Astrocyte (in vitro differentiated cells and primary cell): ENCODE measurements at regions not wholly inside any gene's neighbourhood (a gene's known extent, or its start where the extent isn't known, plus 50 kb on each side); places are given as distances from the start of the nearest gene placed in this dataset.

Experiments used
- EZH2 ChIP-seq: IDR thresholded peaks from 2 replicates; pipeline ENCODE4 v1.6.1; 2012; ENCODE audit warnings: mild to moderate bottlenecking, low read length, inconsistent platforms; ENCODE audit not compliant: insufficient read depth
- TF ChIP-seq, protein P1 (sequence below): IDR thresholded peaks from 2 replicates; pipeline ENCODE4 v1.5.1; 2011; ENCODE audit warnings: low read depth, mild to moderate bottlenecking, inconsistent platforms, low read length, moderate library complexity; ENCODE audit not compliant: insufficient read depth

DNA sequence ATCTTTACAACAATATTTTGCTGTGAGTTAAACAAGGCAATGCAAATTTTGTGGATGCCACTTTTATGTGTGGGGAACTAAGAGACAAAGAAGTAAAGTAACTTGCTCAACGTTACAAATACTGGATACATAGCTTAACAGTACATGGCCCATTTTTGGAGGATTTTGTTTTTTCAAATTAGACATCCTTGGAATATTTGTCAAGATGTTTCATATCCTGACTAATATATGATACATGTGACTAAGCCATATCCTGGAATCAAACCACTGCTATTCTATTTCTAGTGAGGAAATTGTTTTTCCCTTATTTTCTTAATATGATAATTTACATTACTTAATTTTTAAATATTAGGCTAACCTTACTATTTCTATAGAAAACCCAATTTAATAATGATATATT lies 529.8 kb downstream of the DMRTA1 start:
- TF ChIP-seq, protein P1, sequence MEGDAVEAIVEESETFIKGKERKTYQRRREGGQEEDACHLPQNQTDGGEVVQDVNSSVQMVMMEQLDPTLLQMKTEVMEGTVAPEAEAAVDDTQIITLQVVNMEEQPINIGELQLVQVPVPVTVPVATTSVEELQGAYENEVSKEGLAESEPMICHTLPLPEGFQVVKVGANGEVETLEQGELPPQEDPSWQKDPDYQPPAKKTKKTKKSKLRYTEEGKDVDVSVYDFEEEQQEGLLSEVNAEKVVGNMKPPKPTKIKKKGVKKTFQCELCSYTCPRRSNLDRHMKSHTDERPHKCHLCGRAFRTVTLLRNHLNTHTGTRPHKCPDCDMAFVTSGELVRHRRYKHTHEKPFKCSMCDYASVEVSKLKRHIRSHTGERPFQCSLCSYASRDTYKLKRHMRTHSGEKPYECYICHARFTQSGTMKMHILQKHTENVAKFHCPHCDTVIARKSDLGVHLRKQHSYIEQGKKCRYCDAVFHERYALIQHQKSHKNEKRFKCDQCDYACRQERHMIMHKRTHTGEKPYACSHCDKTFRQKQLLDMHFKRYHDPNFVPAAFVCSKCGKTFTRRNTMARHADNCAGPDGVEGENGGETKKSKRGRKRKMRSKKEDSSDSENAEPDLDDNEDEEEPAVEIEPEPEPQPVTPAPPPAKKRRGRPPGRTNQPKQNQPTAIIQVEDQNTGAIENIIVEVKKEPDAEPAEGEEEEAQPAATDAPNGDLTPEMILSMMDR: no peak
- no peak for TF ChIP-seq EZH2
